ENCODE measurements at regions not wholly inside any gene's neighbourhood (a gene's known extent, or its start where the extent isn't known, plus 50 kb on each side); places are given as distances from the start of the nearest gene placed in this dataset.
"Not testable (repeated sequence)": the region's sequence is repeated elsewhere in the genome, so short reads cannot be mapped to it uniquely, and the experiment has no call there.

DNA sequence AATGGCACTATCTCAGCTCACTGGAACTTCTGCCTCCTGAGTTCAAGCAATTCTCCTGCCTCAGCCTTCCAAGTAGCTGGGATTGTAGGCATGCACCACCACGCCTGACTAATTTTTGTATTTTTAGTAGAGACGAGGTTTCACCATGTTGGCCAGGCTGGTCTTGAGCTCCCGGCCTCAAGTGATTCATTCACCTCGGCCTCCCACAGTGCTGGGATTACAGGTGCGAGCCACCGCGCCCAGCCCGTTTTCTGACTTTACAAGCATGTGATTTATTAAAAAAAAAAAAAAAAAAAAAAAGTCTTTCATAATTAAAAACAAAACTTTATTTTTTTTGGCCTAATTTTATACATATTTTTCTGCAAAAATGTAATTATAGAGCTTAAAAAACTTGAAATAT lies 64.8 kb upstream of the DGKB start:
- DNase-seq (ENCODE audit: low read depth): not testable (repeated sequence)

DNA sequence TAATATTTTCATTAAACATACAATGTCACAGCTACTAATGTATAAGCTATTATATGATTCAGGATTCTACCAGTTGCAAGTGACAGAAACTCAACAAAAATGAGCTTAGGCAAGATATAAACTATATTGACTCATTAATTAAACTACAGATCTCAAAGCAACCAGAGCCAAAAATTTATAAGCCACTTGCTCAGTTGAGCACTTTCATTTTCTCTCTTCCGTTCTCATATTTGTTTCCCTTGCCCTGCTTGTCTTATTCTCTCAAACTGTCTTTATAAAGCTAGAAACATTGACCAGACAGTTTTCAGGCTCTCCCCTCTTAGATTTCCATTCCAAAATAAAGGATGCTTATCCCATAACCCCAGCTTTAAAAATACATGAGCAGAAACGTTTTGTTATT lies 60.2 kb upstream of the DGKB start:
- DNase-seq (ENCODE audit: low read depth): no peak

DNA sequence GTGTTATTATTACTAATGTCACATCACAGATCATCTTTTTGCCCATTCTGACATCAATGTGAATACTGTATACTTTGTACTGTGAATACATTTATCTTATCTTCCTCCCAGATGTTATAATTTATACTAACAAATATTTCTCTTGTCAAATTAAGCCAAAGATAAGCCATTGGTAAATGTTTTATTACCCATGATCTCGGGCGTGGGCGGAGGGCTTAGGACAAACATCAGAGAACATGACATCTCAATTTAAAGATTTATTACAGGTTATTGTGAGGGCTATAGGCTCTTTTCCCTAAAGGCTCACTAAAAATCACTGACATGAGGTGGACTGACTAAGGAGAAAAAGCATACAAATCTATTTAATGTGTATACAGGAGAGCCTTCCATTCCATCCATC lies 58.2 kb upstream of the DGKB start:
- no peak for DNase-seq (ENCODE audit: low read depth)

DNA sequence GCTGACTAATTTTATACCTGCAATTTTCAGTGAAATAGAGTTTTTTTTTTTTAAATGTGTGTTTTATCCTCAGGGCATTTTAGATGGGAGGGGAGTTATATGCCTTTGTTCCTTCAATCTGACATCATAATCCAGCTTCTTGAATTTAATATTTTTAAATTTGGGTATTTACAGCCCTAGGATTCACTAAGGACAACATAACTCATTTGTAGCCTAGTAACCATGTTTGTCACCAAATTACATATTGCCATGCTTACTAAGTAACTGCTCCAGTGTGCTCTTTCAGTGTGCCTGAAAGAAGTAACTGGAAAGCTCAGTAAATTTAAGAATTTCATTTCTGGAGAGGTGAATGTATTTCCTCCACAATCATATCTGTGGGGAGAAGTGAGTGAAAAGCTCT lies 56.8 kb upstream of the DGKB start:
- DNase-seq (ENCODE audit: low read depth): no peak

DNA sequence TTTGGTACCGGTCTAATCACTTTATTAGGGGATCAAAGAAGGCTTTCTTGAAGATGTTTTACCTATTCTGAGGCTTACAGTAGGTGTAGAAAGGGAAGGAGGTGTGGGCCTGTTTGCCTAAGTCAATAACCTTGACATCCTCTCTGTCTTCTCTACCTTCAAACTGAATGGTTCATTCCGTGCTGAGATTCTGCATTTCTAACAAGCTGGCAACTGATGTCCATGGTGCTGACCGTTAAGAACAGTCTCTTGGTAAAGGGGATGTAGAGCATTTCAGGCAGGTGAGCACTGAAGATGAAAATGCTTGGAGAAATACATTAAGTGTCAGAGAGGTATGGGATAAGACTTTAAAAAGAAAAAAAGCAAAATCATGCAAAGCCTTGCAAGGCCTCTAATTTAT lies 51.5 kb upstream of the DGKB start:
- DNase-seq (ENCODE audit: low read depth): no peak
